ENCODE measurements at regions not wholly inside any gene's neighbourhood (a gene's known extent, or its start where the extent isn't known, plus 50 kb on each side); places are given as distances from the start of the nearest gene placed in this dataset.

- TF ChIP-seq GATA2 (IDR thresholded peaks at IDR 0.05; ENCODE audit: low read depth, low read length), result no peak
- TF ChIP-seq GATA3 (IDR thresholded peaks at IDR 0.05; ENCODE audit: low read depth, low read length), result no peak
These were observed 72.3 kb upstream of the RFC3 start for GRCh38 chr13:33745370-33746324.
